Fibroblast of skin of right biceps (primary cell): ENCODE measurements at regions not wholly inside any gene's neighbourhood (a gene's known extent, or its start where the extent isn't known, plus 50 kb on each side); places are given as distances from the start of the nearest gene placed in this dataset.

Source experiments
- DNase-seq: peaks from one replicate; pipeline ENCODE4 v3.0.0-alpha.2; 2013

DNA sequence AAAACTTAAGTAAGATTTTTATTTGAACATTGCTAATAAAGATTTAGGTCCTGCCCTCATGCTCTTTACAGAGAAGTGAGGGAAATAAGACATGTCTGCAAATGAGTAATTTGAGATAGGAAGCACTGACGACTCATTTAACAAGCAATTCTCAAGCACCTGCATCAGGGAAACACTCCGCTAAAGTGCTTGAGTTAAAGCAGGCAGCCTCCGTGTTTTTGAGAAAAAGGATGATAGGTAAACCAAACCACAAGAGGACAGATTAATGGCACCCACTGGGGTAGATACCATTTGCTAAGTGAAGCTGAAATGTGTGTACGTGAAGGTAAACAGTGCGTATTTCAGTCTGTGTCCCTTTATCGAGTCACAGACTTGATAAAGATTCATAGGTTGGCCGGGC is 184.6 kb upstream of the CARD18 start:
- DNase-seq = no peak

DNA sequence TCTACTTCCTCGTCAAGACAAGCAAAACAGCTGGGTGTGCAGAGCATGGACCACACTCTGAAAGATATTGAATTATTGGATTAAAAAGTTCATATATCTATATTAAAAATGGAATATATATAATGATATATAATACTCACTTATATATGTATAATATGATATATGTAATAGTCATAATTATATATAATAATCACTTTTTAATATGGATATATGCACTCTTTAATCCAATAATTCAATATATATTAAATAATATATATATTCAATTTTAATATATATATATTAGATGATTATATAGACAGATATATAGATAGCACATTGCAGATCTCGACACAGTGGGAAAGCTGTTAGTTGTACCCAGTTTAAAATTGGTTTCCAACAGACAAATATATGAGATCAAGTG is 182.1 kb upstream of the CARD18 start:
- DNase-seq = no peak

DNA sequence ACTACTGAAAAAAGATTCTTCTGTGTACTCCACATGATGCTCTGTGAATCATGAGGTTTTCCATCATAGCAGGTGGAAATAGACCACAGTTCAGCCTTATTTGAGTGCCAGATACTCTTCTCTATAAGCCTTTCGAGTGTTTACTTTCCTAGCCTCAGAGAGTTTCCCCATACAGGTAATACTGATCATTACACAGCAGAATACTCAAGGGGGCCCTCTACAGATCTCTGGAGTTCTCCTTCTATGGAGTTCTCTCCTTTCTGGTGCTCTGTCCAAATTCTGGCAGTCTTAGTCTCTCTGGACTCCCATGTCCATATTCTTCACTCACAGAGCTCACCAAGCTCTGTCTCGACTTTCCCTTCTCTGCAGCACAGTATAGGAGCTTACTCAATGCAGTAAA is 175.7 kb upstream of the CARD18 start:
- no peak for DNase-seq

- DNase-seq = no peak
These were observed 172.7 kb upstream of the CARD18 start for GRCh38 chr11:105312266-105312665.

DNA sequence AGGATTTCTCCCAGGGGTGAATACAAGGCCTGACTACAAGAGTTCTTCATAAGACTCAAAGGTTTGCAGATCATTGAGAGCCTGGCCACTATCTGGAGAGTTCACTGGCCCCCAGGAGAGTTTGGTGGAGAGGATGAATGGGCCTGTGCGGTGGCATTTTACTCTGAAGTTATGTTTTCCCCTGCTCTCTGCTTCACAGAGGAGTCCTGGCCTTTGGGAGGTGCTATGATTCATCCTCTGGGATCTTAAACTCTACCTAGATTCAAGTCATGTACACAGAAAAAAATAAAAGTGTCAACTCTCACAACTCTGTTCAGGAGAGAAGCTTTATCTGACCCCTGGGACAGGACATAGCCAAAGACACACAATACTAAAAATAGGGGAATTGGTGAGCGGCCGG is 159.1 kb upstream of the CARD18 start:
- peak; percentile 46 for DNase-seq

GRCh38 chr11:105298174-105298573 is 158.6 kb upstream of the CARD18 start:
- peak; percentile 4 for DNase-seq

DNA sequence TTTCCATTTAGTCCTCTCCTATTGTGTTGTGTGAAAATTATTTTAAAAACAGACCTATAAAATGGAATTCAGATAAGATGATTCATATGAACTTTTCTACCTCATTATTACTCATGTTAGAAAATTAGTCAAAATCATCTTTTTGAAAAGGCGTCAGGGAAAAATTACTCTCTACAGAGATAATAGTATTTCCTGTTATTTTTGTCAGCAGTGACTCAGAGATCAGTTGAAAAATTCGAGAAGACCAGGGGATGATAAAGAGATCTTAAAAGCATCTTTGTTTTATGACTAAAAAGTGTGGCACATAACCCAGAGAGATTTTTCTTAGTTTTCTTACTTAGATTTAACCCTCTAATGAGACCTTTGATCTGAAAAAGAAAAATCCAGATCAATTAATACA is 157.9 kb upstream of the CARD18 start:
- DNase-seq = peak; percentile 83

GRCh38 chr11:105296806-105297205 is 157.2 kb upstream of the CARD18 start:
- no peak for DNase-seq

GRCh38 chr11:105296386-105296785 is 156.8 kb upstream of the CARD18 start:
- DNase-seq = no peak

DNA sequence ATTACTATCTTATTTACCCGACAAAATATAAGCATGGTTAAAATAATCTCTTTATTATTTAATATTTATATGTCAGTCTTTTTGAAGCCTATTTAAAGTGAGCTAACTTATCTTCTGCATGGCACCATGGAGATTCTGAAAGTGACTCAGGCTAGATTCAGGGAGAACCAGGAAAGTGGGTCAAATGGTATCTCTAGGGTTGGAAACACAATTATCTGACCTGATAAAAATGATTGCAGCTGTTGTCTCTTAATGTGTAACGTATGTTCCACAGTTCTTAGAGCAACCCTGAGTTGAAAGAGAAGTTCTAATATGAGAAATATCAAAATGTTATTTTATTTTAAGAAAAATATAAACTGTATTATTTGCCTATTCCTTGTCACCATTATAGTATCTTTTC is 143.1 kb upstream of the CARD18 start:
- DNase-seq = no peak

- no peak for DNase-seq
These were observed 135.1 kb upstream of the CARD18 start for GRCh38 chr11:105274631-105275030.

GRCh38 chr11:105273660-105274280 is 134.2 kb upstream of the CARD18 start:
- no peak for DNase-seq

- no peak for DNase-seq
These were observed 130.3 kb upstream of the CARD18 start for GRCh38 chr11:105269862-105270261.

GRCh38 chr11:105268404-105269062 is 129.0 kb upstream of the CARD18 start:
- no peak for DNase-seq

DNA sequence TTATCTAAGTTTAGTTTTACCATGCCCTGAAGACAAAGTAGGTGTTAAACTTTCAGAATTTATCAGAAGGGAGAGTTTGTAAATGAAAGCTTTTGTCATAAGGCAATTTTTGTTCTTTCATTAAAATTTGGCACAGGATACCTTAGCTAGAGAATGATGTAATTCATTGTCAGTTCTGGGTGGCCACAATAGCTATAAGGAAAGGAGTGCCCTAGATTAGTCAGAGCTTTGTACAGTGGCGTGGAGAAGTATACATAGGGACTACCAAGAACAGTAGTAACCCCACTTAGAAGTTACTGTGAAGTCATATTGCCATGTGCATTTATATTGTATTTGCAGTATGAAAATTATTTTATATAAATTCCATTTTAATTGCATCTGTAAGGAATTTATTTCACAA is 126.3 kb upstream of the CARD18 start:
- DNase-seq = peak; percentile 49

GRCh38 chr11:105260976-105261375 is 121.4 kb upstream of the CARD18 start:
- DNase-seq = no peak

GRCh38 chr11:105245781-105246315 is 106.3 kb upstream of the CARD18 start:
- no peak for DNase-seq

GRCh38 chr11:105244160-105244825 is 104.7 kb upstream of the CARD18 start:
- peak; percentile 93 for DNase-seq

DNA sequence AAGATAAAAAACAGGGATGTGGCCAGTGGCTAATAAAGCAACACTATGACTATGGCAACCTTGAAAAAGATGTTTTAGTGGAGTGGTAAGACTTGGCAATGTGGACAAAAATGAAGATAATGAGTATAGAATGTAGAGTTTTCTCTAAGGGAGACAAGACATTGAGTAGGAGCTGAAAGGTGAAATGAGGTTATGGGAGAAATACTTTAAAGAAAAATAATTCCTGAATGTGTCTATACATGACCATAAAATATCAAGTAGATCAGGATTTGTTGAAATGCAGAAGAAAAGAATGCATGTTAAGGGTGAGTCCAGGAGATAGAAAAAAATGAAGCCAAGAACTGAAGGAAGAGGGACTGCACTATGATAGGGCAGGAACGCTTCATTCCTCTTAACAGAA is 101.6 kb upstream of the CARD18 start:
- peak; percentile 46 for DNase-seq

GRCh38 chr11:105236664-105237063 is 97.1 kb upstream of the CARD18 start:
- peak; percentile 77 for DNase-seq

DNA sequence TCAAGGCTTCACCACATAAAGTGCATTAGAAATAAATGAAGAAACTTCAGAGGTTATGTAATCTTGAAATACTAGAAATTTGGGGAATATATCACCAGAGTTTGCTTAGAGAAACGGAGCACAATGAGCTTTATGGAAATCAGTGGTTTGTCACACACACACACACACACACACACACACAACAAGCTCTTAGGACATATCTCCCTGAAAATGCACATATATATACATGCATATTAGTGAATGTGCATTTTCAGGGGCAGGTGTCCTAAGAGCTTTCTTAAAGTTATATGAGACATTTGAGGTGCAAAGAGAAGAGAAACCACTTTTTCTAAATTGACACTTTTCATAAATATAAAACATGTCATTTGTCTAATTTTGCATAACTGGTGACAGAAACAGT is 93.7 kb upstream of the CARD18 start:
- DNase-seq = no peak

DNA sequence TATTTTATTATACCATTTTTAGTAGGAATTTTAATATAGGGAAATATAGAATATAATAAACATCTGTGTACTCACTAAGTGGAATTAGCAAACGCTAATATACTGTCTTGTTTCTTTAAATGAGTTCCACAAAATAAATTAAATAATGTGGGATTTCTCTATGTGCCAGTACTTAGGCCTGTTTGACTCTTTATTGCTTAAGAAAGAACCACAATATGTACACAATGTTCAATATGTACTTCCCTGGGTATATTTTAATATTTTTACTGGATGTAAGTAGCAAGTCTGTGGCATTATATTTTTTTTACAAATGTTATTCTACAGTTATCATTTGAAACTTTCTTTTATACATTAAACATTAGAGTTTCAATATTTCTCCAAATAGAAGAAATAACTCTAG is 92.5 kb upstream of the CARD18 start:
- no peak for DNase-seq

DNA sequence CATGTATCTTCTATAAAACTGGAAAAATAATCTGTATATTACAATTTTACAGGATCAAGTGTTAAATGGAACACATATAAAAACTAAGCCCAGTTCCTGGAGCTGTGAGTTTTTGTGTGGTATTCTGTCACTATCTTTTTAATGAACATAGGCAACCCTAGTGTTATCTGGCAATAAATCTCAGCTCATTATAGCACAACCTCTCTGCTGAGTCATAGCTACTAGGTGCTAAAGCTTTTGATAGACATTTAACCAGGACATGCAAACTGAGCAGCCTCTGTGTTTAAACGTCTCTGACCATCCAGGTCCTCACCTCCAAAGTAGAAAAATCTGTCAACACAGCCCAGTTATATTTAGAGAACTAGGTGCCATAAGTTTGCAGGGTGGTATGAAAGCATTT is 91.0 kb upstream of the CARD18 start:
- DNase-seq = no peak

DNA sequence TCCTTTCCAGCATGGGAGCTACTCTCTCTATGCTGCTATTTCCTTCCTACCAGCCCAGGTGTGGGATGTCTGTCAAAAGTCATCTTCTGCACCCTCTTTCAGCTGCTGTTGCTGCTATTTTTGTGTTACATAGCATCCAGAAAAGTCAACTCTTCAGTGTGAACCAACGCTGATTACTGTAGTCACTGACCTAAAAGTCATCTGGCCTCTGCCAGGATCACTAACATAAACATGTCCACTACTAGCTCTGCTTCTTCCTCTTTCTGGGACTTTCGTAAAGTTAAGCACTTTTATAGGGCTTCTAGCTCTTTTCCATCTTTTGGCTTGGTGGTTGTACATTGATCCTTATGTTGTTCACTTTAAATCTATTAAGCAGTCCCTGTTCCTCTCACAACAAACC is 90.2 kb upstream of the CARD18 start:
- no peak for DNase-seq
